HG03159 (cell line): ENCODE measurements at regions not wholly inside any gene's neighbourhood (a gene's known extent, or its start where the extent isn't known, plus 50 kb on each side); places are given as distances from the start of the nearest gene placed in this dataset.

Experiments used
- ATAC-seq: cut with Tn5 transposase; IDR thresholded peaks from one replicate; pipeline ENCODE4 v1.9.1; 2021; ENCODE audit warnings: mild to moderate bottlenecking, moderate library complexity; ENCODE audit not compliant: unreplicated experiment

- ATAC-seq = no peak
Observed at GRCh38 chr12:126156806-126157574, 1091.8 kb downstream of the AACS start.

- no peak for ATAC-seq
Observed at GRCh38 chr12:126157575-126157966, 1092.3 kb downstream of the AACS start.

GRCh38 chr12:126159139-126159538 is 1093.9 kb downstream of the AACS start:
- ATAC-seq = no peak

- ATAC-seq = no peak
Observed at GRCh38 chr12:126160912-126161311, 1095.7 kb downstream of the AACS start.

GRCh38 chr12:126163984-126164383 is 1098.7 kb downstream of the AACS start:
- no peak for ATAC-seq

GRCh38 chr12:126171937-126172559 is 1106.8 kb downstream of the AACS start:
- no peak for ATAC-seq

- ATAC-seq = no peak
Observed at GRCh38 chr12:126182619-126183236, 1117.5 kb downstream of the AACS start.

DNA sequence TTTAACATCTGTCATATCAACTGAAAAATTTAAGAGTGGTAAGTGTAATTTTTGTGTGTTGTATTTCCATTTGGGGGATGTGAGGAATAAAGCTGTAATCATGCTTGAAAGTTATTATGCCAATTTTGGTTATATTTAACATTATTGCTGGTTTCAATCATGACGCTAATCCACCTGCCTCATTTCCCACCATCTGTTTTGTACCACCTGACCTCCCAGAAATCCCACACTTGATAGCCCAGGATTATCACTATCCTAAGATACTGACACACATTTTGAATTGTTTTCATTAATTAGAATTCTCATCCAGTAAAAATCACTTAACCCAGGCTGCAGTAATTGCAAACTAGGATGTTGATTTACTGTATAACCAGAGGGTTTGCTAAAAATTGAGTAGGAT is 1119.8 kb downstream of the AACS start:
- no peak for ATAC-seq

- no peak for ATAC-seq
Observed at GRCh38 chr12:126189856-126190255, 1124.6 kb downstream of the AACS start.

GRCh38 chr12:126191031-126191891 is 1126.0 kb downstream of the AACS start:
- no peak for ATAC-seq

GRCh38 chr12:126191949-126192348 is 1126.7 kb downstream of the AACS start:
- no peak for ATAC-seq

DNA sequence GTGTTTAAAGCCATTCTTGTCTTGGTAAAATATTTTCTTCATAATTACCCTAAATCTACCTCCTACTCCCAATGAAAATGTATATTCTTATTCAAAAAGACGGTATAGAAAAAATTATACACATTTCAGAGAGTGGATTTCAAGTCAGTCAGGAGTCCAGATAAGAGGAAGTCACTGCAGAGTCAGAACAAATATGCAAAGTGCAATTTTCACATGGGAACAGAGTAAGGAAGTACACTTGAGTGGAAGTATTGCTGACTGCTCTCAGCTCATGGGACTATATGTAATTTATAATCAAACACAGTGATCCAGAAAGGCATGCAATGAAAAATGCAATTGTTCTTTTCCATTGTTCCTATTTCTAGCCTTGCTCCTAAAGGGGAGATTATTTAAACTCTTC is 1128.0 kb downstream of the AACS start:
- ATAC-seq = no peak

- no peak for ATAC-seq
Observed at GRCh38 chr12:126196263-126196662, 1131.0 kb downstream of the AACS start.

DNA sequence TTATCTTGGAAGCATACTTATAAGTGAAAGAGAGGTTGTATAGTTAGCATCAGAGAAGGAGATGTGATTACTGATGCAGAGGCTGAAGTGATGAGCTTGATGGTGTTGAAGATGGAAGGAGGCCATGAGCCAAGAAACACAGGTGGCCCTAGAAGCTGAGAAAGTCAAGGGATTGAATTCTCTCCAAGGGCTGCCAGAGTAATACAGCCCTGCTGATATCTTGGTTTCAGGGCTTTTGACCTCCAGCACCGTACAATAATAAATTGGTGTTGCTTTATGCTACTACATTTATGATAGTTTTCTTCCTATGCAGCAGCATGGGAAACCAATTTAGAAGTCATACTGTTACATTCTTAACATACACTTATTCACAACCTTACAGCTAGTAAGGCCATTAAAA is 1133.3 kb downstream of the AACS start:
- no peak for ATAC-seq

DNA sequence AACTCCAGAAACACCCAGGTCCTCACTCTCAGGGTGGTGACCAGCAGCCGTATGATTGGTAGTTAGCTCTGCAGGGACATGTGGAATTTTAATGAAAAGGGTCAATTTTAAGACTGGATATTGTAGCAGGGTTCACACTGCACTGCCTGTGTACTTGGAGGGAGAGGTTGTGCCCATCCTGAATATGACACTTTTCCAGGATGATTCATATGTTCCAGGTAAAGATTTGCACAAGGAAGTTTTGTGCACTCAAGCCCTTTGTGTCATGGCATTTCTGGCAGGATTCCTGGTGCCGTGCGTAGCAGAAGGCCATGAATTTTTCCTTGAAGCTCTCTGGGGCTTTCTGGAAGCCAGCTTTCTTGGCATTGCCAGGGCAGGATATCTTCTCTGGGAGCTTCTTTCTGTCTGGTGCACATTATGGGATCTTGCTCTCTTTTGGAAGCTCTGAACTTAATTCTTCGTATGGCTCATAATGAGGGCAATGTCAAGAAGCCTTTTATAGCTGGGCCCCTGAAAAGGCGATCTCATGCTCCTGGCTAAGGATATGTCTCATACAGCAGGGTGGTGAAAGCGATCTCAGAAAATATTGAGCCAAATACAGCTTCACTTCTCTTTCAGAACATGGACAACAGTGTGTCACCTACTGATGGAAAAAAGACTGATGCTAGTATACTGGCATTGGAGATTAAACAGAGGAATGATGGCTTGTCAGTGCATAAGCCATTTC is 1133.9 kb downstream of the AACS start:
- ATAC-seq = no peak

DNA sequence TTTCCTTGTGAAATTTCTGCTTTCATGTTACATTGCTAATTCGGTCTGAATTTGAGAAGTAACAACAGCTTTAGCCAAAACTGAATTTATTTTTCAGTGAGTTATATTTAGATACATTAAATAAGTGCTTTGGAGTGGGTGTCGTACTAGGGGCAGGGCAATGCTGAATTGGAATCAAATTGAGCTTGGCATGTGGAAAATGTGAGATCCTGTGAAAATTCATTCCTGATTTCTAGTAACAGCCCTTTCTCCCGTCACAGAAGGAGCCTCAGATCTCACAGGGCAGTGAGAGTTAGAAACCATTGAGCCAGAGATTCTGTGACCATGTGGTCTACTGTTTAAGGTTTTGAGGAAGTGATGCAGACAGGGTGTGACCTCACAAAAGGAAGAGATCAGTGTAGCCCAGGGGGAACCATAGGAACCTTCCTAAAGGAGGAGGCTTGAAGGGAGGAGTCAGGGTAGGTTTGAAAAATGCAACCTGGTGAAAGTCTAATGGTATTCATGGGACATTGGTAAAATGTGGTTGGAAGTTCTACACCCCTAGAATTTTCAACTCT is 1136.8 kb downstream of the AACS start:
- ATAC-seq = no peak

DNA sequence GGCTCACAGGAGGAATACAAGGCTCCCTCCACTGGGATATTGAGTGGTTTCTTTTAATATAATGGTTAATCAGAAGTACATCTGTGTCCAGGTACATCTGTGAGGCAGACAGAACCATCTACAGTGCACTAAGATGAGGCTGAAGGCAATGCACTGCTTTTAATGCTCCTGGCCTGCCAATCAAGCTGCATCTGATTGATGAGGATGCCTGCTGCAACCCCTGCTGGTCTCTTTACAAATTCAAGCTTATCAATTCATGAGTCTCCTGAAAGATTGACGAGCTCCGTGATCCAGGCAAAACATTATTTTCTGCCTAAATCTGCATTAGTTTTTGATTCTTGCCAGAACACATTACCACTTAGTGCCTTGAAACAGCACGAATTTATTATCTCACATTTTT is 1139.1 kb downstream of the AACS start:
- ATAC-seq = no peak

DNA sequence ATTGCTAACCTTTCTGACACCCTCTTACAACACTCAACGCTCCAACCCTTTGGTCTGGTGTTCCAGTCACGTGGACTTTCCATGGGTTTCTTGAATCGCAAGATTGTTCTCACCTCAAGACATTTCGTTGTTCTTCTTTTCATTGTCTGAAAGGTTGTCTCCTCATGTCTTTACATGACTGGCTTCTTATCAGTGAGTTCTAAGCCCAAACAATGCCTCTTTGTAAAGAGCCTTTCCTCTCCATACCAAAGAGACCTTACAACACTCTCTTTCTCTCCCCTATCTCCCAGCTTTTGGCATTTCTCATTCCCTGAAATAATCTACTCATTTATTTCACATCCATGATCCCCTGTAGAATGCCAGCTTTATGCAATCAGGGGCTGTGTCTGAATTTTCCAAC is 1144.8 kb downstream of the AACS start:
- ATAC-seq = no peak

GRCh38 chr12:126210448-126210847 is 1145.2 kb downstream of the AACS start:
- ATAC-seq = no peak

- no peak for ATAC-seq
Observed at GRCh38 chr12:126212824-126213223, 1147.6 kb downstream of the AACS start.
